SH-SY5Y (cell line): ENCODE measurements at regions not wholly inside any gene's neighbourhood (a gene's known extent, or its start where the extent isn't known, plus 50 kb on each side); places are given as distances from the start of the nearest gene placed in this dataset.

Source experiments
- GATA2 ChIP-seq: IDR thresholded peaks from 2 replicates; pipeline ENCODE4 v1.6.1; 2011; ENCODE audit warnings: mild to moderate bottlenecking, low read depth, low read length
- GATA3 ChIP-seq: IDR thresholded peaks from 2 replicates; pipeline ENCODE4 v1.6.1; 2011; ENCODE audit warnings: low read depth, mild to moderate bottlenecking, low read length, moderate library complexity

GRCh38 chr9:30035761-30036160, 2348.7 kb upstream of the ACO1 start:
- TF ChIP-seq GATA3 (no peak), GATA2 (no peak)

DNA sequence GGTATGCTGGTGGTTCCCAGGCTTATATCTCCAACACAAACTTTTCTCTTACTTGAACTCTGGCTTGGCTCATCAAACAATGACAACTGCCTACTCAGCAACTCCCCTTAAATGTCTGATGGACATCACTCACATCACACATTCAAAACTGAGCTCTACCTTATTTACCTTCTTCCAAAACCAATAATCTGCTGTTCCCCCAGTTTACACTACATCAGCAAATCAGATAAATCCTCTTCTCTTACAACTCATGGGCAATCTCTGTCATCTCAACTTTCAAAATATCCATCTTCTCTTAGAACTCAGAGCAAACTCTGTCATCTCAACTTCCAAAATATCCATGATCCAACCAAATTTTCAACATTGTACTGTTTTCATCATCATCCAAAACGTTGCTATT, 2347.9 kb upstream of the ACO1 start:
- TF ChIP-seq GATA3: no peak
- TF ChIP-seq GATA2: no peak

- TF ChIP-seq GATA2: no peak
- no peak for TF ChIP-seq GATA3
Measured at GRCh38 chr9:30039712-30040111, 2344.7 kb upstream of the ACO1 start.

GRCh38 chr9:30048396-30048795, 2336.0 kb upstream of the ACO1 start:
- TF ChIP-seq GATA2 (no peak), GATA3 (no peak)

DNA sequence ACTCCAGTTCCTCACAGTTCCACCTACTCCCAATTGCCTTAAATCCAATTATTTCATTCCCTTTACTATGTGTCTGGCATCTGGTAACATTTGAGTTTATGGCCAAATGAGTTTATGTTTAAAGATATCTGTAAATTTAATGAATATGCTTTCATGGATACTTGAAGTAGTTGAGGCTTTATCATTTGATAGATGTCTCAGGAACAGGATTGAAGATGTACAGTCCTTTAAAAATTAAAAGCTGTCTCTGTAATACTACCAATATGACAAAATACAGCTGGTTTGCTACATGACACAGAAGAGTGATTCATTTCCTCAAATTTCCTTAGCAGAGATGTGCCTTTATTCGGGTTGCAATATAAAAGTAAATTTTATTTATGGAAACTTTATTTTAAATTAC, 2326.0 kb upstream of the ACO1 start:
- TF ChIP-seq GATA3: no peak
- no peak for TF ChIP-seq GATA2

- TF ChIP-seq GATA3 (no peak), GATA2 (no peak)
Measured at GRCh38 chr9:30060976-30061375, 2323.5 kb upstream of the ACO1 start.

DNA sequence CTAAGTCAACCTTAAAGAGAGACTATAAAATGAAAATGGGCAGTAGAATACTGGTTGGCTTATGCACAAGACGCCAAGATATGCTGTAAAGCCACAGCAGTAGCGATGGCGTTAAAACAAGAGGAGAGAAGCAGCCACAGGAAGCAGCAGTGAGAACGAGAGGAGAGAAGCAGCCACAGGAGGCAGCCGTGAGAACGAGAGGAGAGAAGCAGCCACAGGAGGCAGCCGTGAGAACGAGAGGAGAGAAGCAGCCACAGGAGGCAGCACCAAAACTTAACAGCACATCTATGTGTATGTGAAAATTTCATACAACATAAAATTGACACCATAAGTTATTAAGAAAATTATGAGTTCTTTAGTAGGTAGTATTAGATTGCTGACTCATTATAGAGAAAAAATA, 2318.6 kb upstream of the ACO1 start:
- TF ChIP-seq GATA3 (no peak), GATA2 (no peak)

GRCh38 chr9:30075022-30075421, 2309.4 kb upstream of the ACO1 start:
- no peak for TF ChIP-seq GATA3
- TF ChIP-seq GATA2: no peak

GRCh38 chr9:30075451-30076199, 2308.8 kb upstream of the ACO1 start:
- TF ChIP-seq GATA3: no peak
- TF ChIP-seq GATA2: no peak

DNA sequence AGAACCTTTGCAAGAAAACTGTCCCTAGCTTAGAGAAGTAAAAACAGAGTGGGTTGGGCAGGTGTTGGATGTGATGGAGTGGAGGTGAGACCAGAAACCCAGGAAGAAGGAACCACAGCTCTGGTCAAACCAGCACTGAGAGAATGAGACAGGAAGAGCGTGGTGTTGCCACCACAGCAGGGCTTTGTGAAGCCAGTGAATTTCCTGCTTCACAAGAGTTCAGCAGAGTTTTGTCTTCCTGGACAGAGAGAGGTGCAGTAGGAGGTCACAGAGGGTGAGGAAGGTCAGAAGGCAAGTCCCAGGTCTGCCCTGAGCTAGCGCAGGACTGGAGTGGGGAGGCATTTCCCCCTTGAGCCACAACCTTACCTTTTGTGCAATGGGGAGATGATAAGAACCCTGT, 2306.2 kb upstream of the ACO1 start:
- TF ChIP-seq GATA3 (no peak), GATA2 (no peak)

DNA sequence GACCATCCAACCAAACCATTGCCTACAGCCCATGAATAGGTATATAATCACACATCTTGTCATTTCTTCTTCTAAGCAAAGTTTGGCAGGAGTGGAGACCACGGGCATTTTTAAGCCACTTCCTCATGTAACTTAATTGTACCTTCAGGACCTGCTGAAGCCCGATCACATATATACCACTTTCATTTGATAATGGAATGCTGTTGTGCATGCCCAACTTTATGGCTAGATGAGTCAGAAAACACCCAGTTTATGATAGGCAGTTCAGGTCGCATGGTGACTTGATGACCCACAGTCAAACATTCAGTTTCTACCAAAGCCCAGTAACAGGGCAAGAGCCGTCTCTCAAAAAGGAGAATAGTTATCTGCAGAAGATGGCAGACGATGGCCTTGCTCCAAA, 2295.0 kb upstream of the ACO1 start:
- TF ChIP-seq GATA2: no peak
- no peak for TF ChIP-seq GATA3

DNA sequence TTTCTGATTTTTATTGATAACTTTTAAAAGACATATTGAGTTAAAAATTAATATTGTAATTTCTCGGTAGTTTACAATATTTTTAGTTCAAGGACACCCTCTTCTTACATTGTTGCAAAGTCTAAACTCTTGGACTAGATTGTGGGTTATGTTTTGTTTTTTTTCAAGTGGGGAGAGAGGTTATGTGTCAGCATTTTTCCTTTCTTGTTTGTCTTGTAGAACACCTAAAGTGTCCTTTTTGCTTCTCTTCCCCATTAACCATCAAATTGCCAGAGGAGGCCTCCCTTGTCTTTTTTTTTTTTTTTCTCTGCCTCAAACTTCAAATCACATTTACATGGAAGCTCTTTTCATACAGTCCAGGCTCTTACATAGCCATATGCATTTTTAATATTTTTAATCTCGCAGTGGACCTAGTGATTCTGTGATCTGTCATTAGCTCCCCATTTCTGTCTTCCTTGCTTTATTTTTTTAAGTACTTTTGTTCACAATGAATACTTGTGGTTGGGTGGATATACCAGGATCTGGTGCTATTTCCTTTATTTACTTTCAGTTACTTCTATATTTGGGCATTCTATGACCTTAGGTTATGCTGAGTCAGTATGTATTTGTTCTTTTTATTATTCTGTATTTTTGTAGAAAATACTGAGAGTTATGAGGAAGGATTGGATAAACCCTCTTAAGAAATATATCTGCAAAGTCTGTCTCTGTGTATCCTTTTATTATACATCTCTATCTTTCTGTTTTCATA, 2280.6 kb upstream of the ACO1 start:
- TF ChIP-seq GATA2: no peak
- no peak for TF ChIP-seq GATA3

- no peak for TF ChIP-seq GATA2
- no peak for TF ChIP-seq GATA3
Measured at GRCh38 chr9:30116673-30117217, 2267.7 kb upstream of the ACO1 start.

- TF ChIP-seq GATA2 (no peak), GATA3 (no peak)
Measured at GRCh38 chr9:30120666-30121065, 2263.8 kb upstream of the ACO1 start.

GRCh38 chr9:30121611-30122010, 2262.8 kb upstream of the ACO1 start:
- TF ChIP-seq GATA3 (no peak), GATA2 (no peak)
